RKO (cell line): ENCODE measurements at regions not wholly inside any gene's neighbourhood (a gene's known extent, or its start where the extent isn't known, plus 50 kb on each side); places are given as distances from the start of the nearest gene placed in this dataset.
"Not testable (repeated sequence)": the region's sequence is repeated elsewhere in the genome, so short reads cannot be mapped to it uniquely, and the experiment has no call there.

Source experiments
- DNase-seq: peaks from one replicate; pipeline ENCODE4 v3.0.0-alpha.2; 2016; ENCODE audit warnings: low spot score

DNA sequence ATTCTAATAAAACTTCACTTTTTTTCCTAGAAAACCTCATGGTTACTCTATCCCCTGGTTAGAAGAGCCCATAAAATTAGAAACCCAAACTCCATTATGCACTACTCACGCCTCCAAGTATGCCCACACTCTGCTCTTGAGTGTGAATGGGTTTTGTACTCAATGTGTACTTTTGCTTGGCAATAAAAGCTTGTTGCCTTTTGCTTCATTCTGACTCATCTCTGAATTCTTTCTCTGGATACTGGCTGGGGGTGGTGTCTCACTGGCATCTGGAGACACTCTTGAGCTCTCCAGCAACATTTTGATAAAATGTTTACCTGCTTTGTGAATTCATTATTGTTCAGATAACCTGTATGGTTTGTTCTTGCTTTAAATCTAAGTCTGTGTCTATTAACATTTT lies 963.3 kb downstream of the TRAM1L1 start:
- DNase-seq = peak; percentile 48

DNA sequence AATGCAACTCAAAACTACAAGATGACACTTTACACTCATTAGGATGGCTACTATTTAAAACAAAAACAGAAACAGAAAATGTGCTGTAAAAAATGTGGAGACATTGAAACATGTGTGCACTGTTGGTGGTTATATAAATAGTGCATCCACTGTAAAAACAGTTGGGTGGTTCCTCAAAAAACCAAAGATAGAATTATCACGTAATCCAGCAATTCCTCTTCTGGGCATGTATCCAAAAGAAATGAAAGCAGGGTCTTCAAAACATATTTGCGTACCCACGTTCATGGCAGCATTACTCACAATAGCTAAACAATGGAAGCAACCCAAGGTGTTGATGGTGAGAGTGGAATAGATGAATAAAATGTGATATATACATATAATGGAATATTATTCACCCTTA lies 967.2 kb downstream of the TRAM1L1 start:
- no peak for DNase-seq

GRCh38 chr4:116112861-116113260 lies 972.5 kb downstream of the TRAM1L1 start:
- DNase-seq = not testable (repeated sequence)

- no peak for DNase-seq
Observed at GRCh38 chr4:116110713-116111112, 974.7 kb downstream of the TRAM1L1 start.

DNA sequence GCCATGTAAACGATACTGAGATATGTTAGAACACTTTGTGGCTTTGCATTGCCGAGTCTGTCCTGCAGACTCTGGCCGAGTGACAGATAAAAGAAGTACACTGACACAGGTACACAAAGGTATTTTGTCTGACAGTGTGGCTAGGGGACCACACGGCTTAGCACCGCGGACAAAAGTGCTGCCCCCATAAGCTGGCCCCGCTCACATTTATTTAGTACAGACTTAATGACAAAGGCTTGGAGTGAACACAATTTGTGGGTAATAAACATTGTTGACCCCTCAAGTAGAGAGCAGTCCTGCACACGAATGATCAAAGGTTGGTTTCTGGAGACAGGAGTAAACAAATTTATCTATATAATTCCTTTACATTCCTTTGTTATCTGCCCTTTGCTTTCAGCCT lies 976.8 kb downstream of the TRAM1L1 start:
- no peak for DNase-seq

- no peak for DNase-seq
Observed at GRCh38 chr4:116101321-116101720, 984.1 kb downstream of the TRAM1L1 start.

- peak; percentile 55 for DNase-seq
Observed at GRCh38 chr4:116099596-116099995, 985.8 kb downstream of the TRAM1L1 start.

DNA sequence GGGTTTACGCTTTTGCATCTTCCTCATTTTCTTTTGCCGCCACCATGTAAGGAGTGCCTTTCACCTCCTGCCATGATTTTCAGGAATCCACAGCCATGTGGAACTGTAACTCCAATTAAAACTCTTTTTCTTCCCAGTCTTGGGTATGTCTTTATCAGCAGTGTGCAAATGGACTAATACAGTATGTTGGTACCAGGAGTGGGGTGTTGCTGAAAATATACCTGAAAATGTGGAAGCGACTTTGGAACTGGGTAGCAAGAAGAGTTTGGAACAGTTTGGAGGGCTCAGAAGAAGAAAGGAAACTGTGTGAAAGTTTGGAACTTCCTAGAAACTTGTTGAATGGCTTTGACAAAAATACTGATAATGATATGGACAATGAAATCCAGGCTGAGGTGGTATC lies 983.9 kb upstream of the NDST4 start:
- DNase-seq = not testable (repeated sequence)

GRCh38 chr4:116092961-116093360 lies 979.5 kb upstream of the NDST4 start:
- no peak for DNase-seq

DNA sequence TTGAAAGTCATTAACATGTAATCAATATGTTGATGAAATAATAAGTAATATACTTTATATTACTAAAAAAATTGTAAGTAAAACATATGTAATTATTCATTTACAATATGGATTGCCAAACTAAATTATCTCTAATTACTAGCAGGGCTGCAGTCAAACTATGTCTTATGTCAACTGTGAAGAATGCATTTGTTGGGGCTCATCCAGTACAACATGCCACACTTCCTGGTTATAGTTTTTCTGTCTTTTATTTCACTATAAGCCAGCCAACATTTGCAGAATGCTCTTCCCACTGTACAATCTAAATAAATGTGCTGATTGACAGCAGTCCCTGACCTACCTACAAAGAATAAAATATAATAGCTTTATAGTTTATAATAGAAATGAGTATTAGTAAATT lies 975.4 kb upstream of the NDST4 start:
- DNase-seq = no peak

- DNase-seq = no peak
Observed at GRCh38 chr4:116082808-116083366, 969.5 kb upstream of the NDST4 start.

- no peak for DNase-seq
Observed at GRCh38 chr4:116073051-116073450, 959.6 kb upstream of the NDST4 start.

DNA sequence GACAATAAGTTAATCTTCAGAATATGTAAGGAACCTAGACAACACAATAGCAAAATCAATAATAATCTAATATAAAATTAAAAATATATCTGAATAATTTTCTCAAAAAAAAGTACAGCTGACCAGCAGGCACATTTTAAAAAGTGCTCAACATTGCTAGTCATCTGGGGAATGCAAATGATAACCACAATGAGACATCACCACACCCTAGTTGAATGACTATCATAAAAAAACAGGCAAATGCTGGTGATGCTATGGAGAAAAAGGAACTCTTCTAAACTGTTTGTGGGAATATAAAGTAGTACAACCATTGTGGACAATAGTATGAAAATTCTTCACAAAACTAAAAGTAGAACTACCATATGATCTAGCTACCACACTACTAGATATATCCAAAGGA lies 956.9 kb upstream of the NDST4 start:
- DNase-seq = peak; percentile 40

GRCh38 chr4:116066711-116067245 lies 953.4 kb upstream of the NDST4 start:
- DNase-seq = no peak

DNA sequence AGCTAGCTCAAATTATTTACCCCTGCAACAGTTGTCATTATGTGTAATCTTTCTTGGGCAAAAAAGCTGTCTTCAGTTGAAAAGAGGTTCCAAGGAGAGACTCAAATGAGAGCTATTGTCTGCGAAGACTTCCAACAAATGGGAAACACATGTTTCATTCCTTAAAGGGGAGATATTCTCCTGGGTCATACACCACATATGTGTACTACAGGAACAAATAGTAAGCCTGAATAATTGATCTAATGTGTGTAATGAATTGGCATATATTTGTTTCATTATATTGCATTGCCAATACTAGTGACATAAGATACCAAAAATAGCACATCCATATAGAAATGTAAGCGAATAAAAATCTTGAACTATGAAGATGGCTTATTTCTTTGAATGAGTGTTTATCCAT lies 950.9 kb upstream of the NDST4 start:
- no peak for DNase-seq

DNA sequence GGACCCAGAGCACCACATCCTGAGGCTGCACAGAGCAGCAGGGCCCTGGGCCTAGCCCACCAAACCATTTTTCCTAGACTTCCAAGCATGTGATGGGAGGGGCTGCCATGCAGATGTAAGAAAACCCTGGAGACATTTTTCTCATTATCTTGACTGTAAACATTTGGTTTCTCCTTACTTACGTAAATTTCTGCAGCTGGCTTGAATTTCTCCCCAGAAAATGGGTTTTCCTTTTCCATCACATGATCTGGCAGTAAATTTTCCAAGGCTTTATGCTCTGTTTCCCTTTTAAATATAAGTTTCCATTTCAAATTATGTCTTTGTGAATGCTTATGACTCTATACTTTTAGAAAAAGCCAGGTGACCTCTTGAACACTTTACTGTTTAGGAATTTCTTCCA lies 945.9 kb upstream of the NDST4 start:
- no peak for DNase-seq

GRCh38 chr4:116058129-116058528 lies 944.7 kb upstream of the NDST4 start:
- no peak for DNase-seq

DNA sequence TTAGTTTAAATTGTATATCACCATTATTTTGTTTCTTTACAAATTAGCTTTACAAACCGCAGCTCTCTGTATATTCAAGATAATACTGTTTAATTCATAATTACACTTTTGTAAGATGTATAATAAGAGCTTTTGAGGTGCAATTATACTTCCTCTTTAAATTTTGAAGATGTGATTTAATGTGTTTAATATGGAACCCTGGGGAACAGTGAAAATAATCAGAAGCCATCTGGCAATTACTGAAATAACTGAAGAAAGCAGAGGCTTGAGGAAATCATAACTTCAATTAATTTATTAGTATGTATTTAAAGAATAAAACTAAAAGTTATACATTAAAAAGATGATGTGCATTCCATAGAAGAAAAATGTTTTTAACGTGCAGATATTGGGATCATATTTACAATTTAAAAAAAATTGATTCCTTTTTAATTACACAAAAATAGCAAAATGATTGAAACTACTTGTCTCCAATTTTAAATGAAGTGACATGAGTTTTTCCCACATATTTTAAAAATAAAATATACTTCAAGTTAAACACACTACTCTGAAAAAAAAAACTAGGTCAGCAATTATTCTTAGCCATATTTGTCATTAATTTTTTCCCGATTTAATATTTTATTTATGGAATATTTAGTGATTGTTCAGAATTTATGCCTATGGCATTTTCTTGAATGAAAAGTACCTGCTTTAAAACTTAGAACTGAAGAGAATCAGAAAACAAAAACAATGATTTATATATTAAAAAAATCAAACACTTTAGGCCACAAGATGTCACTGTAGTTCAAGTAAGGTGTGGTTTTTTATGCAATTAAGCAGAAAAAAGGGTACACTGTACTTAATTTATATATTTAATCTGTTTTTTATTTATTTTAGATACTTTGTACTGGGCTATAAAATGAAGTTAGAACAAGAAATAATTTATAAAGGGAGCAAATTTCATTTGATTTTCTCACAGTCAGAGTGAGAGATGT lies 942.7 kb upstream of the NDST4 start:
- DNase-seq = peak; percentile 63

- DNase-seq = no peak
Observed at GRCh38 chr4:116027311-116027710, 913.9 kb upstream of the NDST4 start.

GRCh38 chr4:116024954-116025708 lies 911.7 kb upstream of the NDST4 start:
- DNase-seq = no peak

DNA sequence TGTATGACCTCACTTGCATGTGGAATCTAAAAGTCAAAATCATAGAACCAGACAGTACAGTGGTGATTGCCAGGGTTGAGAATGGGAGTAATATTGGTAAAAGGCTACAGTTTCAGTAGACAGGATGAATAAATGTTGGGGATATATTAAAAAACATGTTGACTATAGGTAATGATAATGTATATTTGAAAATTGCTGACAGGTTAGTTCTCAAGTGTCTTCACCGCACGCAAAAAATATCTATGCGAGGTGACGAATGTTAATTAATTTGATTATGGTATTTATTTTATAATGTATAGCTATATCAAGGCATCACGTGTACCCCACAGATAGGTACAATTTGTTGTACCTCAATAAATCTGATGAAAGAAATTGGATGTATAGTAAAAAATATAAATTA lies 909.6 kb upstream of the NDST4 start:
- DNase-seq = no peak

- peak; percentile 30 for DNase-seq
Observed at GRCh38 chr4:116020141-116020722, 906.8 kb upstream of the NDST4 start.
